ENCODE measurements at regions not wholly inside any gene's neighbourhood (a gene's known extent, or its start where the extent isn't known, plus 50 kb on each side); places are given as distances from the start of the nearest gene placed in this dataset.

DNA sequence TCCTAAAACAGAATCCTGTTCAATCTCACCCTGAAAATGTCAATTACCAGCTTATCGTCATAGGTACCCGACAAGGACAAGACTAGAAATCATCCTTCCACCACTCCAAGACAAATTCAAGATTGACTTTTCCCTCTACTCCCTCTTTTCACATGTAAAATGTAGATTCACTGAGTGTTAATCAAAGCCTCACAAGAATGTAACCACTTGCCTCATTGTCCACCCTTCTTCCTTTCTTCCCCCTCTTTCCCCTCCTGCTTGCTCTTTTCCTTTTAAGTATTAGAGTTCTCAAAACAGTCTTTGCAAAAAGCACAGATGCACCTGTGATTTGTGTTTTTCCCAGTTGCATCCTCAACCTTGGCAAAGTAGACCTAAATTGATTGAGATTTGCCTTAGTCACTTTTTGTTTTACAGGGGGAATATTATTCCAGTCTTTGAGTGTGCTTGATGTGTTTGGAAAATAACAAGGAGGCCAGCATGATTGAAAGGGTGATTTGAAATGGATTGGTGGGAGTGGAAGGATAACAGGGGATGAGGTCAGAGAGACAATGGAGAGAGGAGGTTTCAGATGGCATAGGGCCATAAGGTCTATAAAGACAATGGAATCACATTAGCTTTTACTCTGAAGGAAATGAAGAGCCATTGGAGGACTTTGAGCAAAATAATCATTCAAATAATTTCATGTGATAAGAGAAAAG is 231.3 kb upstream of the TYRP1 start:
- no peak for DNase-seq

DNA sequence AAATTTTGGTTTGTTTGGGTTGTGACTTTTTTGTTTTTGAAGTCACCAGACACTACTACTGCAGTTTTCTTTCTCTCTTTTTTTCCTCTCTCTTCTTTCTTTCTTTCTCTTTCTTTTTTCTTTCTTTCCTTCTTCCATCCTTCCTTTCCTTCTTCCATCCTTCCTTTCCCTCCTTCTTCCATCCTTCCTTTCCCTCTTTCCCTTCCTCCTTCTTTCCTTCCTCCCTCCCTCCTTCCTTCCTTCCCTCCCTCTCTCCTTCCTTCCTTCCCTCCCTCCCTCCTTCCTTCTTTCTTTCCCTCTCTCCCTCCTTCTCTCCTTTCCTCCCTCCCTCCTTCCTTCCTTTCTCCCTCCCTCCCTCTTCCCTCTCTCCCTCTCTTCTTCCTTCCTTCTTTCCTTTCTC is 230.3 kb upstream of the TYRP1 start:
- DNase-seq, result no peak

DNA sequence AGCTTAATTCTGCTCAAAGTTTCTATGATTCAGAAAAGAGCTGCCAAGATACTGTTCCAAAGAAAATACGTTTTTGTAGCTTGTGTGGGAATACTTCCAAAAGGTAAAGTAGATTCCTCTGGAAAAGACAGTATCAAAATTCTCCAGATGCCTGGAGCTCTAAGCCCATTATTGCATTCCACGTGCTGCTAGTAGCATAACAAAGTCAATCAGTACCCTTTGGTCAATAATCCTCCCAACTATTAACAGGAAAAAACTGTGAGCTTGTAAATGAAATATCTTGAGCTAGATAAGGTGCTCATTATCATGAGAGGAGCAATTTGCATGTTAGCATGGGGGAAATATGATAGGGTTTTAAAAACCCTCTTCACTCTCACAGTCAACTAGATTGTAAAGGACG is 229.5 kb upstream of the TYRP1 start:
- DNase-seq, result no peak

DNA sequence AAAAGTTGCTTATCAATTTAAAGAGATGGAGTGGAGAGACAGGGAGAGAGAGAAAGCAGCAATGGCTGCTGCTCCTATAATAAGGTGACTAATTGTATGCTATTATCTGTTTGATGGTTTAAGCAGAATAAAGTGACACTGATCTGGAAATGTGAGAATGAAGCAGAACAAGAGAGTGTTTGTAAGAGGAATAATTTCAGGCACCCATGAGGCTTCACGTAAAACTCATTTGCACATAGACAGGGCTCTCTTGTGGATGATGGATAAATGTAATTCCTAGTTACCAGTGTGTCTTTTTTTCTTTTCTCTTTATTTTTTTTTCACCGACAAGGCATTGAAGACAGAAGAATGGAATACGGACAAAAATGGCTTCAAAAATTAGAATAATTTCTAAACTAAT is 228.8 kb upstream of the TYRP1 start:
- DNase-seq, result no peak

DNA sequence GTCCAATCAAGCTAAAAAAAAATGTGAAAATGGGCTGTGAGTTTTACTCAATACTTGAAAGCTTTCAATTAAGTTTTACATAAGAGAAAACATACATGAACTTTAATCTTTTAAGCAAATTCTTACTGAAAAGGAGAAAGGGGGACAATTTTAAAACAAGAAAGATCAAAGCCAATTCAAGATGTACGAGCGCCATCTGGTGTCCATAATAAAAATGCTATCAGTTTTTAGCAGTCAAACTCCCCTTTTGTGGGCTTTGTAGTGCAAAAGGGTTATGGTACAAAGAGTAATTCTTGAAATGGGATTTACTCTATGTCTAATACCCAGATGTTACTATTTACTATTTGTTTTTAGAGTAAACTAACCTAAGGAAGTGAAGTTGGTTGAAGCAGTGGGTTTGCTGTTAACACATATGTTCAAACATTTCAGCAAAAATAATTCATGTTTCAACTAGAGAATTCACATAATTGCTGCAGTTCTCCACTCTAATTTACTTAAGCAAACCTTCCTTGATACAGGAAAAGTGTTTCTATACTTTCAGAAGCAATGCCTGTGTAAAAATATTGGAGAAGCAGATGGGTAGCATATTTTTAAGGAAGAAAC is 228.2 kb upstream of the TYRP1 start:
- peak; percentile 13 for DNase-seq

DNA sequence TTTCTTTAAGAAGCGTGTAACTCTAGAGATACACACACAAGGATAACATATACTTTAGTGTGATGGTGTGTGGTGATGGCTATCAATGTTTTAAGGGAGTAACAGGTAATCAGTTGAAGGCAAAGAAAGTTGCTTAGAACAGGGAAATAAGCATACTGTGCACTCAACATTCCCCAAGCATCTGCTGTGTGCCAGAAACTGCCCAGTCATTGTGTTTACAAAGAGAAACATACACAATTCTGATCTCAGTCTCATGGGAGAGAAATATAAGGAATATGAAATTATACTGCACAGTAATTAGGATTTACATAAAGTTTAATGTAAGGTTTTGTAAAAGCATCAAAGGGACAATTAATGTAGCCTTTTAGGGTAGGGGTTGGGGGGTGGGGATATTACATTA is 224.1 kb upstream of the TYRP1 start:
- DNase-seq, result no peak

DNA sequence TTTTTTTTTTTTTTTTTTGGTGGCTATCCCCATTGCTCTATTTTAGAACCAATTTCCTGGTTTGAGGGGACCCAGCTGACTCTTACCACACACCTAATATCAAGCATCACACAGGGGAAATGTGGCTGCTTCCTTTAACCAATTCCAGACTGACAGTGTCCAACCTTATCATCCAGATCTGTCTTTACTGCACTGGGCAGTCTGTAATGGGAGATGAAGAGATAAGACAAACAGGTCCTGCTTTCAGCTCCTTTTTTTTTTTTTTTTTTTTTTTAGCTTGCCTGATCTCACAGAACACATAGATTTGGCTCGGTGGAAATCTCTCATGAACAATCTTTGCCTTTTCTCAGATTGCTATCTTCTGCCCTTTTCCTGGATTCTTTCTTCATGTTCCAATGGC is 198.8 kb upstream of the TYRP1 start:
- DNase-seq, result no peak

DNA sequence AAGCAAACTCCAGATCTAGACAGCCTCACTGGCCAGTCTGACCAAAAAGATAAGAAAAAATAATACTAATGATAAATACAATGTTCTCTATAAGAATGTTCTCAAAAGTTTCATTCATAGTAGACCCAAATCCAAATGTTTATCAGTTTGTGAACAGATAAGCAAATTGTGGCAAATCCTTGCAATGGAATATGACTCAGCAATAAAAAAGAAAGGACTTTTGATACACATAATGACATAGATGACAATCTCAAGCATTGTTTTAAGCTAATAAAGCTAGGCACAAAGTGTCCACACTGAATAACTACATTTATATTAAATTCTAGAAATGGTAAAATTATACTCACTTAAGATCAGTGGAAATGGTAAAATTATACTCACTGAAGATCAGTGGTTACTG is 195.4 kb upstream of the TYRP1 start:
- DNase-seq, result no peak

DNA sequence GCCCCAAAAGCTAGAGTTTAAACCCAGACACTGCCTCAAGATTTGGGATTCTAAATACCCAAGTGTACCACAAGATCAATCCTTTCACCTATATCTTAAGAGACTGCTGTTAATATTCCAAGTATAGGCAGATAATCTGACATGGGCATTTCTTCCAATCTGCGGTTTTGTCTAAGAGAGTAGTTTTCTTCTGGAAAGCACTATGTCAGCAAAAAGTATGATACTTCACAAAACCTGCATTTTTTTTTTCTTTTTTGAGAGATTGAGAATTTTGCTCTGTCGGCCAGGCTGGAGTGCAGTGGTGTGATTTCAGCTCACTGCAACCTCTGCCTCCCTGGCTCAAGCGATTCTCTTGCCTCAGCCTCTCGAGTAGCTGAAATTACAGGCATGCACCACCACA is 190.7 kb upstream of the TYRP1 start:
- DNase-seq, result no peak

DNA sequence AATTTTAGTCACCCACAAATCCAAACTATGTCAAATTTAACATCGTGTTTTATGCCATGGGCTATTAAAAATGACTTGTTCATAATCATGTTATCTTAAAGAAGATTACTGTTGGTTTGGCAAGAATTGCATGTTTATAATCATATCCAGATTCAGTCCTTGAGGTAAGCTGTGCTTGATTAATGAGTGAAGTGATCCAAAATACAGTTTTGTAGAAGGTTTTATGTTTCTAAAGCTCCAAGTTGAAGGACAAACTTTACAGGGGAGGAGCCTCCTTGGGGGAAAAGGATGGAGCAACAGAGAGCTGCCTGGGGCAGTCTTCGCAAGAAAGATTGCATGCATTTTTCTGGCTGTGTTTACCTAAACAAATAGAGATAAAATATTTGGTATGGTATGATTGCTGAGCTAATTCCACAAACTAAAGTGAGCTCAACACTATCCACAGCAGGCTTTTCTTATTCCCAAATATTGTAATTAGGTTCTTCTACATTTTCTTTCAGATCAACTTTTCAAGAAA is 189.5 kb upstream of the TYRP1 start:
- no peak for DNase-seq

DNA sequence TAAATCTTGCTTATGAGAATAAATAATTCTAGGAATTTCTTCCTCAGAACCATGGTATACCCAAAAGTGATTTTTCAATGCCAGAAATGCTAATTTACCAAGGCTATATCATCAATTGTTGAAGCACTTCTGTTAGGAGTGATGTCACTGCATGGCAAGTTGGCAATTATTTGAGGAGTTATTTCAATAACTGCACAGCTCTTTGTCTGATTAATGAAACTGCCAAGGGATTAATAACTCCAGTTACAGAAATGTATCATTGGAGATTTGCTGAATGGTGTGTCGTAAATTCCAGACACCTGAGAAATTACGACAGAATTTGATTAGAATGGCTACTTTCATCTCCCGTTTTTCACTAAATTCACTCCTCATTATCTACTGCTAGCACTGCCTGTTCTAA is 182.6 kb upstream of the TYRP1 start:
- DNase-seq, result no peak

DNA sequence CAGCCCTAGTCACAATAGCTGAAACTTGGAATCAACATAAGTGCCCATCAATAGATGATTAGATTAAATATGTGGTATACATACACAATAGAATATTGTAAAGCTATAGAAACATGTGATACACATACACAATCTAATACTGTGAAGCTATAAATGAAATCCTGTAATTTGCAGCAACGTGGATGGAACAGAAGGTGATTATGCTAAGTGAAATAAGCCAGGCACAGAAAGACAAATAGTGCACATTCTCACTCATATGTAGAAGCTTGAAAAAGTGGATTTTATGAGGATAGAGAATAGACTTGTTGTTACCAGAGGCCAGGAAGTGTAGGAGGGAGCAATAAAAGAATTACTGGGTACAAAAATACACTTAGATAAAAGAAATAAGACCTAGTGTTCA is 181.5 kb upstream of the TYRP1 start:
- no peak for DNase-seq

DNA sequence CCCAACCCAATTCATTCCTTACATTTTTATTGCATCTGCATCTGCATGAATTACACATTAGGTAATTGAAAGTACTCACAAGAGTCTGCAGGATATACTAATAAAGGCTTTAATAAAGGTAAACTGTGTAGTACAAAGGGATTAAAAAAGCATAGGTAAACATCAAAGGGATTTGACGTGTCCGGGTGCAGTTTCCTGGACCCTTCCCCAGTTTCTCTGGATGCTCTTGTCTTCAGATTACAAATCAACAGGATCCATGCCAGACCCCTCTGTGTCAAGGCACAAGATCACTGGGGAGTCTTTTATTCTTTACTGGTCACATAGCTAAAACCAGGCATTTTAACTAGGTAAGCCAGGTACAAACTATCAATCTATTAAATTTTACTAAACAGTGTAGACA is 177.2 kb upstream of the TYRP1 start:
- DNase-seq, result no peak

DNA sequence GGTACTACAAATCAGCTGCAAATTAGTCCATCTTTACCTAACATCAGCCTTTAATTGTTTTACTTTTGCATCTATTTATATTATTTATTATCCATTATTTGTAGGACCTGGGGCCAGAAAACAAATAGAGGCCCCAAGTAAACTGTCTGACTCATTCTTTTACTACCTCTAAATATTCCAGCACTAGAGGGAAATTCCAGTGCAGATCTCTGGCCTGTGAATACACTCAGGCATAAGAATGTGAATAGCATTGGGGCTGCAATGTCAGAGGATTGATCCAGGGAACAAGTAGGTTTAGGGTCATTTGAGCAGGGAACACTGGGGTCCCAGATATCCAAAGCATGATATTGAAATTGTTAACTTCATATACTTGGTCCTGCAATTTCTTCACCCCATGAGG is 176.6 kb upstream of the TYRP1 start:
- no peak for DNase-seq

DNA sequence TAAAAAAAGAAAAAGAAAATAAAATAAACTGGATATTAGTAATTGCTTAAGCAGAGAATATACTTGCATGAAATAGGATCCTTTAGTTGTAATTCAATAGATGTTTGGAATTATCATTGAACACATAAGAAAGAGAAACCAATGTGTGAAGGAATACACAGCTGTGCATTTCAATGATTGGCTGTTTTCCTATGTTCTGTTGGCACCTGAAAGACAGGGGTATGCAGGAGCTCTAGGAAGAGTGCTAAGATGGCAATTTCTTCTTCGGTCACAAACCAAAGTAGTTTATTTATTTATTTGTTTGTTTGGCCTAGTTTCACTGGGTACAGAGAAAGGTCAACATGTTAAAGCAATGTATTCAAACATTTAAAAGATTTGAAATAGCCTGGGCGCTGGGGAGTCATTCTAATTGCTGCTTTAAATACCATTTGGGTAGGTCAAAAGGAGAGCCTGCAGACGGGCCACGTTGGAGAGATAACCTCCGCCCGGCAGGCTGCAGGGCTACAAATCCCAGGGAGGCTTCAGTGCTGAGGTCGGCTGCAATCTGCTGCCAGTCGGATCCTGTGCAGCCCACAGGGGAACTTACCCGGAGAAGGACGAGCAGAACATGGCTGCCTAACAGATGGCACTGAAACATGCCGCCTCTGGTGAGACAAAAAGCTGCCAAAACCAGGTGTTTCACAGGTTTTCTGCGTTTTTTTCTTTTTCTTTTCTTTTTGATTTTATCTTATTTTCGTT is 154.2 kb upstream of the TYRP1 start:
- DNase-seq, result peak; percentile 24

DNA sequence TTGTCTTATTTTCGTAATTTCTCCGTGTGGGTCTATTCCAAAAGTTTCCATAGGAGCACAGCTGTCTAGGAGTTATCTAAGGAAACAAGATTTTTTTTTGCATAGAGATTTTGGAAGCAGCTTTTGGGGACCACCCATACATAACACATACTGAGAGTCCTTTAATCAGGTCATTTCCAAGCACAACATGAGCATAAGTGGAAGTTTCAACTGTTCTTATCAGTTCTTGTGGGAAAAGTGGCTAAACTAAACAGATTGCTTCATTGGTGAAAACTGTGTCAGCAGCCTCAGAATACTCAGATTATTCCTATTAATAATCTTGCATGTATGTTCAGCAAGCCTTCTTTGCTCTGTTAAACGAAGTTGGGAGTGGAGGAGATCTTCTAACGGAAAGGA is 153.6 kb upstream of the TYRP1 start:
- no peak for DNase-seq

DNA sequence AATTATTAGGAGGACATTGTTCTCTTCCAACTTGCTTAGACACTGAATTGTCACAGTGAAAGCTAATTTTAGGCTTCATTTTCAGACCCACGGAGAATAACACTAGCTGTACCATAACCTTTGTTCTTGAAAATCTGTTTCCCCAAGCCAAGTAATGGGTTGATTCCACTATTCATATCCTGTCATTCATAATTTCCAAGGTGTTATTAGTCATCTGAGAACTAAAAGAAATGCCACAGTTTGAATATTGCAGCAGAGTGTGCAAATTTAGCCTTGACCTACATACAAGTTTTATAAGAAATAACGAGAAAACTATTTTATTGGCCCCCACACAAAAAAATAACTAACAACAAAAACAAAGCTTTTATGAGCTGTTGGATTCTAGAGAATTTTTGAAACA is 148.5 kb upstream of the TYRP1 start:
- no peak for DNase-seq

DNA sequence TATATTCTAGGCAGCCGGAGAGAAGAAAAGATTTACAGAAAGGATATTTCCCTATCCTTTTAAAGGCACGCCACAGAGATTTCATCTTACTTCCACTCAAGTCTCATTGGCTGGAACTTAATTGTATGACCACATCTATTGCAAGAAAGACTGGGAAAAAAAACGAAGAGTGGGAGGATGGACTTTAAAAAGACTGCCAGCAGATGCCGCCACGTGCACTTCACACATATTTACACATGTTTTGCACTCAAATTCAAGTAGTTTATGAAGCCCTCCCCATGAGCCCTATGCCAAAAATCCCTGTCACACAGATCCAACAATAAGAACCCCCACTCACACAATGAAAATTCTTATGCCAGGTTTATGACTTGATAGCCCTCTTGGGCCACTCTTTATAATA is 138.5 kb upstream of the TYRP1 start:
- no peak for DNase-seq

DNA sequence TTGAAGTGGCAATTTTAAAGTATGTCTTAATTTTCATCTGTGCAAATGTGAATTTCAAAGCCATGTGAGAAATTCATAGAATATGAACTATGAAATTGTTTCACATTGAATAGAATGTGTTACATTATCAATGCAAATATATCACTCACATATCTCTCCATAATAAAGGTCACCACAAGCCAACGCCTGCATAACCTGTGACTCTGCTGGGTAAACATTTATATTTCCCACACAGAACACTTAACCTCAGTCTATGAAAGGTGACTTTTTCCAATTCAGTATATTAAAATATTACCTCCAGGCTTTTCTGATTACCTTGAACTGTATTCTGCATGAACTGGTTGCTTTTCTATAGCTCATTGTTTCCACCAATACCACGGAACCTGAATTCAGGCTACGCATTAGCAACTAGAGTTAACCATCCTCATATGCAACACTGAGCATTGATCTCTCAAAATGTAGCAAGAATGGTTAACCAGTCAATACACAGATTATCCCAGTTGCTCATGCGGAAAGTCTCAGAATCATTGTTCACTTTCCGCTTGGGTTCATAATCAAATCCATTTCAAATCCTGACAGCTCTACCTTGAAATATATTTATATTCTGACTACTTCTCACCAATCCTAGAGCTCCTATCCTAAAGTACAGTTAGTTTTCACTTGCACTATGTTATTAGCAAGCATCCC is 126.6 kb upstream of the TYRP1 start:
- no peak for DNase-seq

DNA sequence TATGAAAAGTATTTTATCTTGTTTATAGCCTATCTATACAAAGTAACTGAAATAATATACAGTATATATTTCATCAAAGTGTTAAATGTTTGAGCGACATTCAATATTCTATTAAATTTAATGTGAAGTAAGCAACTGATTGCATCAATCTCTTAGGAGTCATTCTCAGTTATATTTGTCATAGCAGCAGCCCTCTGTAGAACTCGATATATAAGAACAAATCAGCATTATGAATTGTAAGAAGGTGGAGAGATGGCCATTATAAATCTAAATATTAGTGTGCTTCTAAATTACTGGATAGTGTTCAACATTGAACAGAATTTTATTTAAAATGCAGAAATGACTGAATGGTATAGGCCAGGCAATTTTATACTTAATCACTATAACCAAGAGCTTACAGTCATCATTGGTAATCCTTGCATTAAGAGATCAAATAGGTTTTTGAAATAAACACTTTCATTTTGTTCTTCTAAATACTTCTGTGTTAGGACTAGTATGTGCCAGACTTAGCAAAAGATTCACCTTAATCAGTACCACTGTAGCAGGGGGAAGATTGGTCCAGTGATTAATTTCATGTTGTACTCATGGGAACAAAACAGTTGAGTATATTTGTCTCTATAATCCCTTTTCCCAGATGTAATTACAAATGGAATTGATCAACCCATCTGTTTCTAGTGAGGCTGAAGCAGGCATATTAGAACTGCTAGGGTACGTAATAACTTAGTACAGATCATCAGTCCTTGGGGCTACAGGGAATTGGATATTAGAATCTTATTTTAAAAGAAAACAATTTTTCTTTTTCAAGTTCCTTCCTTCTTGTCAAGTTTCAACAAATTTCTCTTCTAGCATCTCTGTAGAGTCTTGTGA is 108.3 kb upstream of the TYRP1 start:
- DNase-seq, result no peak

DNA sequence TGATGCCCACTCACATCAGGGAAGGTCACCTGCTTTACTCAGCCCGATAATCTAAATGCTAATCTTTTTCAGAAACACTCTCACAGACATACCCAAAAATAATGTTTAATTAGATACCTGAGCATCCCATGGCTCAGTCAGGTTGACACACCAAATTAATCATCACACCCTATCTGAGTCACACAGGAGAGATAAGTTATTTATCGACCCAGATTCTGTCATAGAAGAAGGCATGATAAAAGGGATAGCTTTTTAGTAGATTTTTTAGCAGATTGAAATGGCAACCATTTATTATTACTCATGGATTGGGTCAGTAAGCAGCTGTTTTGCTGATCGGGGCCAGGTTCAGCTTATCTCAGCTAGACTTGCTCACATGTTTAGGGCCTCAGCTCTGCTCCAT is 97.8 kb upstream of the TYRP1 start:
- DNase-seq, result no peak

DNA sequence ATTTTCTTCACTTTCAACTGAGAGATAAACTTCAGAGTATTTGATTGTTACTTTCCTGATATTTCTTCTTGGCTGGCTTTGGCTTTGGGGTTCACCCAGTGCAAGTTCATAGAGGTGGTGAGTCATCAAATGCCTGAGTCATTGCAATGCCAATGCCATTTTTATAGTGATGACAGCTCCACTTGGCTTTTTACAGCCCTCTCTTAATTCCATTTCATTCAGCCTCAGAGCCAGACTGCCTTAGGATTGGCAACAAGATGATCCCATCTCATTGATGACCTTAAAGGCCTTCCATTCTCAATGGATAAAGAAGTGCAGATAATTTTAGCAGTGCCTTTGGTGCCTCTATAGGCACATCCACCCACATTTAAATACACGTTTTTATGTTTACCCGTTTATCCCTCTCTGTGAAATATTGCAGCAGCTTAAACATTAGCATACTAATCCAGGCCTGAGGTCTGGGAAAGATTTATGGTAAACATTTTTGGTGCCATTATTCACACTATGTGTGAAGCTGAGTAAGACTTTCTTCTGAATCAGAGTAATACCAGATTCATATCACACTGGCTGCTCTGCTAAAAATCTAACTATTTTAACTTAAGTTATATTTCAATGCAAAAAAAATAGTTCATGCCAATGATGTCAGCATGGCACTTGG is 88.9 kb upstream of the TYRP1 start:
- no peak for DNase-seq

All from NCI-H1694 (cell line).